PC-9 (cell line): ENCODE measurements at regions not wholly inside any gene's neighbourhood (a gene's known extent, or its start where the extent isn't known, plus 50 kb on each side); places are given as distances from the start of the nearest gene placed in this dataset.
A peak's percentile ranks its signal among the peaks of the same experiment; 100 is the strongest.

ENCODE experiments used
- BruUV-seq: library from RNA; stranded (reverse); fragments of 400-500 nt; replicated peaks from 2 replicates; lab custom pipeline; 2021; lab: Mats Ljungman, UMichigan
- CTCF ChIA-PET: fragments of 300-600 bp; sonication (Branson Sonifier 250); formaldehyde crosslinking; loops from one replicate; lab custom pipeline; 2022; ENCODE audit warnings: antibody characterized with exemption; lab: Charles Lee
- POLR2A ChIA-PET: fragments of 300-600 bp; sonication (Branson Sonifier 250); formaldehyde crosslinking; loops from one replicate; lab custom pipeline; 2022; ENCODE audit warnings: antibody characterized with exemption; ENCODE audit not compliant: unreplicated experiment; lab: Charles Lee
- DNase-seq, 2 experiments: peaks; one replicate each; pipeline versions ENCODE4 v3.0.0 to v3.0.0-alpha.2; 2015 to 2022; ENCODE audit warnings: mixed read lengths in 1 of 2
- H2AFZ ChIP-seq: fragments of 200-600 bp; sonication (generic); 2 replicates; pipeline ENCODE4 v1.8.1; 2017; ENCODE audit warnings: antibody characterized with exemption
- H3F3A ChIP-seq: fragments of 200-600 bp; sonication (generic); 2 replicates; pipeline ENCODE4 v1.8.1; 2017; ENCODE audit warnings: antibody characterized with exemption, mild to moderate bottlenecking, low read depth; ENCODE audit not compliant: insufficient read depth
- H3K27ac ChIP-seq: fragments of 200-600 bp; sonication (generic); 2 replicates; pipeline ENCODE4 v1.6.1; 2016; ENCODE audit warnings: mixed run types
- H3K27me3 ChIP-seq: fragments of 200-600 bp; sonication (generic); 2 replicates; pipeline ENCODE4 v1.6.1; 2016; ENCODE audit warnings: low read depth, mixed run types; ENCODE audit not compliant: insufficient read depth
- H3K36me3 ChIP-seq: fragments of 200-600 bp; sonication (generic); 2 replicates; pipeline ENCODE4 v1.6.1; 2016; ENCODE audit warnings: low read depth, mixed run types
- H3K4me1 ChIP-seq: fragments of 200-600 bp; sonication (generic); replicated peaks from 2 replicates; pipeline ENCODE4 v1.6.1; 2016; ENCODE audit warnings: mixed run types; ENCODE audit not compliant: insufficient read depth
- H3K4me2 ChIP-seq: fragments of 200-600 bp; sonication (generic); 2 replicates; pipeline ENCODE4 v1.6.1; 2017; ENCODE audit warnings: mixed run types
- H3K4me3 ChIP-seq: fragments of 200-600 bp; sonication (generic); 2 replicates; pipeline ENCODE4 v1.6.1; 2016; ENCODE audit warnings: mixed run types
- H3K79me2 ChIP-seq: fragments of 200-600 bp; sonication (generic); 2 replicates; pipeline ENCODE4 v1.6.1; 2017; ENCODE audit warnings: low read depth, mixed run types
- H3K9me2 ChIP-seq: fragments of 200-600 bp; sonication (generic); 2 replicates; pipeline ENCODE4 v1.8.1; 2017; ENCODE audit warnings: mild to moderate bottlenecking; ENCODE audit not compliant: insufficient read depth
- H3K9me3 ChIP-seq: fragments of 200-600 bp; sonication (generic); 2 replicates; pipeline ENCODE4 v1.8.1; 2016; ENCODE audit warnings: low read depth; ENCODE audit not compliant: insufficient read depth
- H4K20me1 ChIP-seq: fragments of 200-600 bp; sonication (generic); 2 replicates; pipeline ENCODE4 v1.8.1; 2017; ENCODE audit not compliant: insufficient read depth
- EZH2 ChIP-seq: fragments of 200-600 bp; sonication (generic); IDR thresholded peaks from 2 replicates; pipeline ENCODE4 v1.8.0; 2017; ENCODE audit warnings: antibody characterized with exemption, low read depth
- intact Hi-C: fragments of 100-400 bp; cut with micrococcal nuclease; formaldehyde crosslinking; loops from one replicate; pipeline ENCODE4 v1.10.0; 2022; ENCODE audit not compliant: unreplicated experiment
- TF ChIP-seq, protein P1 (sequence below): fragments of 200-600 bp; sonication (generic); conservative IDR thresholded peaks from 2 replicates; pipeline ENCODE4 v1.6.1; 2017; ENCODE audit warnings: mixed run types, antibody characterized with exemption, mild to moderate bottlenecking, moderate library complexity

DNA sequence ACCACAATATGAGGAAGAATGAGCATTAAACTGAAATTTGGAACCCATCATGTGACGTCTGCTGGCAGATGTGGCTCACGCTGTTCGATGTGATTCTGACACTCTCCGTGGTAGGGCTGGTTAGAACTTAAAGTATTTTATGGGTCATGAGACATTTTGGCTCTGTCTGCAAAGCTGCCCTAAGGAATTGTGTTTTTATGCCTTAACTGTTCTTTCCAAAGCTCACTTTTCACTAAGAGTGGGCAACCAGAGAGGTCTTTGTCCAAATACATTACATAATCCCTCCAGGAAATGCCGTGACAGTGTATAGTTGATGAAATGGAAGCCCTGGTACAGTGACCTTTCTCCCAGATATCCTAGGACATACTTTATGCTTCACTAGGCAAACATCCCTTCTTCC is 119.1 kb downstream of the AQP4 start:
- POLR2A ChIA-PET: no interaction called here
- intact Hi-C loops: no loop called here
- peak overlapping the region; percentile 74 for H3K4me2 ChIP-seq
- H3K9me3 ChIP-seq: no peaks in the 10 kb centered on the region
- H3K79me2 ChIP-seq: no peaks in the 10 kb centered on the region
- CTCF ChIA-PET: no interaction called here
- peak overlapping the region; percentile 57; the same call in 1 of the 2 replicates for H3K27ac ChIP-seq
- H3K4me3 ChIP-seq: peak overlapping the region; percentile 26; the same call in 1 of the 2 replicates
- DNase-seq: no peak
- TF ChIP-seq, protein P1, sequence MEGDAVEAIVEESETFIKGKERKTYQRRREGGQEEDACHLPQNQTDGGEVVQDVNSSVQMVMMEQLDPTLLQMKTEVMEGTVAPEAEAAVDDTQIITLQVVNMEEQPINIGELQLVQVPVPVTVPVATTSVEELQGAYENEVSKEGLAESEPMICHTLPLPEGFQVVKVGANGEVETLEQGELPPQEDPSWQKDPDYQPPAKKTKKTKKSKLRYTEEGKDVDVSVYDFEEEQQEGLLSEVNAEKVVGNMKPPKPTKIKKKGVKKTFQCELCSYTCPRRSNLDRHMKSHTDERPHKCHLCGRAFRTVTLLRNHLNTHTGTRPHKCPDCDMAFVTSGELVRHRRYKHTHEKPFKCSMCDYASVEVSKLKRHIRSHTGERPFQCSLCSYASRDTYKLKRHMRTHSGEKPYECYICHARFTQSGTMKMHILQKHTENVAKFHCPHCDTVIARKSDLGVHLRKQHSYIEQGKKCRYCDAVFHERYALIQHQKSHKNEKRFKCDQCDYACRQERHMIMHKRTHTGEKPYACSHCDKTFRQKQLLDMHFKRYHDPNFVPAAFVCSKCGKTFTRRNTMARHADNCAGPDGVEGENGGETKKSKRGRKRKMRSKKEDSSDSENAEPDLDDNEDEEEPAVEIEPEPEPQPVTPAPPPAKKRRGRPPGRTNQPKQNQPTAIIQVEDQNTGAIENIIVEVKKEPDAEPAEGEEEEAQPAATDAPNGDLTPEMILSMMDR: no peak
- no peak for TF ChIP-seq EZH2
- H3K4me1 ChIP-seq: peaks cover 29% of the 10 kb centered on the region
- no peaks in the 10 kb centered on the region for H4K20me1 ChIP-seq
- peaks cover 19% of the 10 kb centered on the region for H3F3A ChIP-seq
- no peaks in the 10 kb centered on the region for H3K27me3 ChIP-seq
- H3K9me2 ChIP-seq: no peaks in the 10 kb centered on the region
- 0 out of 2 replicates have a peak overlapping the region, but pooled peaks have one; percentile 43 for H2AFZ ChIP-seq
- no peaks in the 10 kb centered on the region for H3K36me3 ChIP-seq
- no TSS peak for BruUV-seq

DNA sequence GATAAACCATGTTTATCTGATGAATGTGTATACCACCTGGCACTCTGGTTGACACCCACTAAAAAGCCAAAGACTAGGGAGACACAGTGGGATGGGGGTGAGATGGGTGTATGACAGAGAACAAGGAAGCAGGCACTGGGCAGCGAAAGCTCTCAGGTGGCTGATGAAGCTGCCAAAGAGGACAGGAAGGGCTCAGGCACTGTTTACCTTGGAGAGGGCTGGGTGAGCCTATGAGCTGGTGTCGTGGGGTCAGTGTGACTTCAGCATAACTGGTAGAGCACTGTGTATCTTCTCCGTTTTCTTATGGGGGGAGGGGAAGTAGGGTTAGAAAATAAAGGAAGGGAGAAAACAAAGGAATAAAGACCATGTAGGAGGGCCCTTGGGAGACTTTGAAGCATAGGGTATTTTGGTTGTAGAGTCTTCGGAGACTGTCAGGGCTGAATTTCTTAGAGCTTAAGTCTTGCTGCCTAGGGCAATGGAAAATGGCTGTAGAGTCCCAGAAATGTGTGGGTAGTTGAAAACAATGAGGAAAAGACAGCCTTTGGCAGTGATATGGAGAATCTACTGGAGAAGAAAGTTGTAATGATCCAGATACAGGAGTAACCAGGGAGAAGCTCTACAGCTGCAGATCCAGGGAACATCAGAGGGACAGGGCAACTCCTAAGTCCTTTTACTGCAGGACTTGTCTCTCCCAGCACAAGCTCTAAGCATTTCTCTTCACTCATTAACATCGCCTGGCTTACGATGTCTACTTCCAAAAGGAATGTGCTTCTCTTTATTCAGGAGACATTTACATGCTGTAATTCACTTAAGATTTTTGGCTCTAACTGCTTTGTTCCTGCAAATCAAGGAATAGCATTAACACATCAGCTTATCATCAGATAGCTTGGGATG is 120.0 kb downstream of the AQP4 start:
- Histone ChIP-seq H2AFZ (no peak overlapping the region), H4K20me1 (no peaks in the 10 kb centered on the region), H3F3A (peaks cover 19% of the 10 kb centered on the region), H3K4me2 (peak overlapping the region; percentile 74; the same call in 1 of the 2 replicates), H3K79me2 (no peaks in the 10 kb centered on the region), H3K36me3 (no peaks in the 10 kb centered on the region), H3K4me3 (no peak overlapping the region), H3K27ac (no peak overlapping the region), H3K9me3 (no peaks in the 10 kb centered on the region), H3K9me2 (no peaks in the 10 kb centered on the region), H3K4me1 (peaks cover 29% of the 10 kb centered on the region), H3K27me3 (no peaks in the 10 kb centered on the region)
- ChIA-PET CTCF (no interaction called here), POLR2A (no interaction called here)
- no peak for TF ChIP-seq EZH2
- TF ChIP-seq, protein P1: no peak
- intact Hi-C loops: no loop called here
- DNase-seq: no peak
- no TSS peak for BruUV-seq

DNA sequence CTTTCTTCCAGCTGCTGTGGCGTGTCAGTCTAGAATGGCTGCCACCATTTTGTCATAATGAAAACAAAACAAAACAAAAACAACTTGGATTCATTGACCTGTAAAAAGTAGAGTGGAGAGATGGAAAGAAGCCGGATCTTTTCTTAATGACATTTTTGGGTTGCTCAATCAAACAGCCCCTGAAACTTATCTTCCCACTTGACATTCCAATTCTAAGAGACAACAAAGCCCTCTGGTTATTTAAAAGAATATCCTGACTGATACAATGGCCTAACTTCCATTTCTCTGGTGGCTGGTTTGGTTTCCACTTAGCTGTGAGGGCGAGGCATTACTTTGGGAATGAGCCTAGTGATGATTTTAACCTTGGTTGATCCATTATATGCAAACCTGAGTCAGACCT is 123.7 kb downstream of the AQP4 start:
- H4K20me1 ChIP-seq: no peaks in the 10 kb centered on the region
- TF ChIP-seq, protein P1: no peak
- no peak for TF ChIP-seq EZH2
- no peaks in the 10 kb centered on the region for H3K9me3 ChIP-seq
- no peak overlapping the region for H3K27ac ChIP-seq
- no peak overlapping the region for H2AFZ ChIP-seq
- H3K27me3 ChIP-seq: no peaks in the 10 kb centered on the region
- H3K36me3 ChIP-seq: no peaks in the 10 kb centered on the region
- H3K4me2 ChIP-seq: no peak overlapping the region
- H3K79me2 ChIP-seq: no peaks in the 10 kb centered on the region
- H3K4me1 ChIP-seq: peaks cover 20% of the 10 kb centered on the region
- H3F3A ChIP-seq: peaks cover 9% of the 10 kb centered on the region
- no TSS peak for BruUV-seq
- no peak overlapping the region for H3K4me3 ChIP-seq
- ChIA-PET POLR2A (no interaction called here), CTCF (no interaction called here)
- intact Hi-C loops: no loop called here
- no peaks in the 10 kb centered on the region for H3K9me2 ChIP-seq
- DNase-seq: no peak
